B cell (primary cell): ENCODE measurements at regions not wholly inside any gene's neighbourhood (a gene's known extent, or its start where the extent isn't known, plus 50 kb on each side); places are given as distances from the start of the nearest gene placed in this dataset.

ENCODE experiments used
- ATAC-seq: fragments of 200-7000 bp; cut with Tn5 transposase; one replicate; pipeline ENCODE4 v1.10.0; 2021; ENCODE audit warnings: low read depth, mild to moderate bottlenecking, moderate number of reproducible peaks, moderate library complexity
- CTCF ChIA-PET: fragments of 350-600 bp; sonication (Branson Sonifier 250); formaldehyde crosslinking; loops from one replicate; lab custom pipeline; 2021; ENCODE audit warnings: antibody characterized with exemption, inconsistent platforms; lab: Charles Lee
- POLR2A ChIA-PET: fragments of 350-600 bp; sonication (Branson Sonifier 250); formaldehyde crosslinking; loops from one replicate; lab custom pipeline; 2021; ENCODE audit warnings: antibody characterized with exemption; lab: Charles Lee
- DNase-seq: peaks from one replicate; pipeline ENCODE4 v3.0.0; 2013
- H2AFZ ChIP-seq: 2 replicates; pipeline ENCODE4 v1.6.1; 2012; ENCODE audit warnings: mild to moderate bottlenecking, low read depth, low read length; ENCODE audit not compliant: insufficient read depth, poor library complexity, severe bottlenecking
- H3K27ac ChIP-seq, 2 donors: 1 replicate in 1 of 2; 2 replicates in 1 of 2; pipeline ENCODE4 v1.5.1; 2012 to 2013; ENCODE audit warnings: low read length in 2 of 2, mild to moderate bottlenecking in 2 of 2, moderate library complexity in 1 of 2
- H3K27me3 ChIP-seq, 4 experiments: fragments of 200-600 bp in 1 of 4; sonication (generic) in 1 of 4; replicated peaks in 1 of 4; 1 replicate in 2 of 4; 2 replicates in 2 of 4; pipeline versions ENCODE4 v1.6.1 to v1.7.0; 2013 to 2016; ENCODE audit warnings: low read length in 3 of 4, mild to moderate bottlenecking in 2 of 4, mixed read lengths in 1 of 4, moderate library complexity in 1 of 4; ENCODE audit not compliant: insufficient read depth in 4 of 4, control insufficient read depth in 3 of 4; ENCODE audit errors: control extremely low read depth in 1 of 4
- H3K36me3 ChIP-seq, 2 experiments: replicated peaks in 1 of 2; 1 replicate in 1 of 2; 2 replicates in 1 of 2; pipeline versions ENCODE4 v1.6.1 to v1.7.1; 2013; ENCODE audit warnings: low read length in 1 of 2; ENCODE audit not compliant: insufficient read depth in 2 of 2, control insufficient read depth in 1 of 2; ENCODE audit errors: control extremely low read depth in 1 of 2, extremely low read depth in 1 of 2
- H3K4me1 ChIP-seq, 2 donors: fragments of 200-600 bp in 1 of 2; sonication (generic) in 1 of 2; 1 replicate in 1 of 2; 2 replicates in 1 of 2; pipeline versions ENCODE4 v1.5.1 to v1.6.1; 2013 to 2017; ENCODE audit warnings: low read length in 2 of 2; ENCODE audit not compliant: control insufficient read depth in 2 of 2, insufficient read depth in 2 of 2
- H3K4me2 ChIP-seq: replicated peaks from 2 replicates; pipeline ENCODE3; 2012; ENCODE audit warnings: mild to moderate bottlenecking, low read depth, low read length; ENCODE audit not compliant: poor library complexity, severe bottlenecking
- H3K4me3 ChIP-seq, 5 experiments: fragments of 200-600 bp in 1 of 5; sonication (generic) in 1 of 5; 1 replicate in 3 of 5; 2 replicates in 2 of 5; pipeline versions ENCODE4 v1.5.1 to v1.7.0; 2011 to 2016; ENCODE audit warnings: low read length in 4 of 5, mild to moderate bottlenecking in 4 of 5, low read depth in 2 of 5, control low read depth in 1 of 5, moderate library complexity in 1 of 5; ENCODE audit not compliant: insufficient read depth in 1 of 5; ENCODE audit errors: control extremely low read depth in 1 of 5, extremely low read depth in 1 of 5
- H3K79me2 ChIP-seq: fragments of 200-600 bp; sonication (generic); one replicate; pipeline ENCODE4 v1.6.0; 2016; ENCODE audit warnings: low read length; ENCODE audit not compliant: control insufficient read depth, insufficient read depth
- H3K9ac ChIP-seq: fragments of 200-600 bp; sonication (generic); 2 replicates; pipeline ENCODE4 v1.6.1; 2017; ENCODE audit warnings: mild to moderate bottlenecking, low read length, moderate library complexity
- H3K9me3 ChIP-seq, 3 donors: one replicate each; pipeline versions ENCODE4 v1.6.1 to v1.7.1; 2013; ENCODE audit warnings: low read length in 2 of 3; ENCODE audit not compliant: control insufficient read depth in 2 of 3, insufficient read depth in 1 of 3; ENCODE audit errors: control extremely low read depth in 1 of 3
- H4K20me1 ChIP-seq: 2 replicates; pipeline ENCODE4 v1.6.0; 2012; ENCODE audit warnings: mild to moderate bottlenecking, low read length; ENCODE audit not compliant: insufficient read depth, control insufficient read depth, poor library complexity, severe bottlenecking
- H3K27ac Mint-ChIP-seq: one replicate; pipeline ENCODE4 v1.8.0; 2021; ENCODE audit warnings: mixed read lengths
- H3K27me3 Mint-ChIP-seq: one replicate; pipeline ENCODE4 v1.8.0; 2021; ENCODE audit warnings: mixed read lengths
- H3K4me1 Mint-ChIP-seq: one replicate; pipeline ENCODE4 v1.8.0; 2021; ENCODE audit warnings: mixed read lengths
- H3K4me3 Mint-ChIP-seq: one replicate; pipeline ENCODE4 v1.8.0; 2021; ENCODE audit warnings: mixed read lengths
- H3K9me3 Mint-ChIP-seq: one replicate; pipeline ENCODE4 v1.8.0; 2022; ENCODE audit warnings: mixed read lengths; ENCODE audit not compliant: insufficient read depth
- CTCF ChIP-seq: fragments of 200-600 bp; IDR thresholded peaks from one replicate; pipeline ENCODE4 v1.8.0; 2022; ENCODE audit warnings: antibody characterized with exemption, mild to moderate bottlenecking
- EZH2 ChIP-seq: IDR thresholded peaks from 2 replicates; pipeline ENCODE4 v1.6.1; 2012; ENCODE audit warnings: borderline replicate concordance, low read depth, mild to moderate bottlenecking, moderate library complexity, low read length; ENCODE audit not compliant: insufficient read depth, poor library complexity, severe bottlenecking
- WGBS: methylation state at CpG from one replicate; pipeline ENCODE4 v1.1.5; 2013; ENCODE audit warnings: missing lambda C conversion rate; ENCODE audit not compliant: insufficient coverage; 5-methylcytosine and 5-hydroxymethylcytosine counted together
- intact Hi-C: fragments of 100-400 bp; cut with micrococcal nuclease; formaldehyde crosslinking; loops from one replicate; pipeline ENCODE4 v1.10.0; 2022

- Mint-ChIP-seq H3K4me1 (no peaks in the 10 kb centered on the region), H3K4me3 (no peak overlapping the region), H3K27ac (no peak overlapping the region), H3K9me3 (peaks cover 6% of the 10 kb centered on the region), H3K27me3 (peaks cover 7% of the 10 kb centered on the region)
- peaks cover 0 to 3% (median 0%) of the 10 kb centered on the region in 4 experiments for H3K27me3 ChIP-seq
- H3K9ac ChIP-seq, result no peak overlapping the region
- DNase-seq, result no peak
- H4K20me1 ChIP-seq, result no peaks in the 10 kb centered on the region
- CTCF ChIA-PET, result no interaction called here
- H3K36me3 ChIP-seq, result no peaks in the 10 kb centered on the region
- TF ChIP-seq EZH2 (no peak), CTCF (no peak)
- H3K4me2 ChIP-seq, result no peak overlapping the region
- intact Hi-C loops, result no loop called here
- 78% methylated on average over 1 of the region's 1 CpG for WGBS
- peaks cover 0 to 23% (median 16%) of the 10 kb centered on the region in 3 donors for H3K9me3 ChIP-seq
- H3K27ac ChIP-seq, result no peak overlapping the region
- ATAC-seq, result no peak
- H2AFZ ChIP-seq, result no peak overlapping the region
- H3K79me2 ChIP-seq, result no peaks in the 10 kb centered on the region
- POLR2A ChIA-PET, result no interaction called here
- H3K4me1 ChIP-seq, result no peaks in the 10 kb centered on the region
- H3K4me3 ChIP-seq, result no peak overlapping the region
These were observed 143.9 kb upstream of the LYZL2 start for GRCh38 chr10:30773501-30773900.

GRCh38 chr10:30770816-30771215 is 141.3 kb upstream of the LYZL2 start:
- Histone ChIP-seq H3K4me1 (no peaks in the 10 kb centered on the region), H3K4me2 (no peak overlapping the region), H3K9ac (no peak overlapping the region), H3K36me3 (no peaks in the 10 kb centered on the region), H3K9me3 (peaks cover 0 to 24% (median 16%) of the 10 kb centered on the region in 3 donors), H3K79me2 (no peaks in the 10 kb centered on the region), H2AFZ (no peak overlapping the region), H3K27me3 (peaks cover 0 to 3% (median 0%) of the 10 kb centered on the region in 4 experiments), H3K4me3 (no peak overlapping the region), H3K27ac (no peak overlapping the region), H4K20me1 (no peaks in the 10 kb centered on the region)
- WGBS, result 40% methylated on average over 1 of the region's 1 CpG
- Mint-ChIP-seq H3K4me3 (no peak overlapping the region), H3K4me1 (no peaks in the 10 kb centered on the region), H3K9me3 (peaks cover 7% of the 10 kb centered on the region), H3K27ac (no peak overlapping the region), H3K27me3 (no peaks in the 10 kb centered on the region)
- intact Hi-C loops, result no loop called here
- ATAC-seq (no peak), DNase-seq (no peak)
- TF ChIP-seq EZH2 (no peak), CTCF (no peak)
- CTCF ChIA-PET, result interaction anchor here (1.0 to 1.5 kb wide), 2 partner anchors 12 to 1000 kb away, joined by 4 read pairs; no protein-coding TSS in a partner anchor
- POLR2A ChIA-PET, result no interaction called here
